ENCODE measurements at regions not wholly inside any gene's neighbourhood (a gene's known extent, or its start where the extent isn't known, plus 50 kb on each side); places are given as distances from the start of the nearest gene placed in this dataset.
"Not testable (repeated sequence)": the region's sequence is repeated elsewhere in the genome, so short reads cannot be mapped to it uniquely, and the experiment has no call there.

- not testable (repeated sequence) for H3K27ac ChIP-seq (replicated peaks); H3K27me3 ChIP-seq (ENCODE audit: insufficient read depth, poor library complexity, severe bottlenecking); DNase-seq (ENCODE audit: low read depth in 1 of 2, low spot score in 1 of 2); H3K4me3 ChIP-seq (replicated peaks; ENCODE audit: insufficient read depth, low read length)
Measured at GRCh38 chr4:107483621-107484020, 236.4 kb downstream of the PAPSS1 start.

GRCh38 chr4:107482546-107482945, 237.5 kb downstream of the PAPSS1 start:
- Histone ChIP-seq H3K27me3 (ENCODE audit: insufficient read depth, poor library complexity, severe bottlenecking) (no peaks in the 10 kb centered on the region), H3K4me3 (replicated peaks; ENCODE audit: insufficient read depth, low read length) (no peak overlapping the region), H3K27ac (replicated peaks) (no peak overlapping the region)
- TF ChIP-seq REST (IDR thresholded peaks at IDR 0.05; ENCODE audit: insufficient replicate concordance, low read depth): no peak
- TF ChIP-seq POLR2AphosphoS5 (IDR thresholded peaks at IDR 0.05; ENCODE audit: low read depth): no peak
- TF ChIP-seq GABPA (IDR thresholded peaks at IDR 0.05; ENCODE audit: low read depth): no peak
- no peak for TF ChIP-seq SPI1 (IDR thresholded peaks at IDR 0.05; ENCODE audit: borderline replicate concordance, low read depth)
- no peak for TF ChIP-seq CTCF (IDR thresholded peaks at IDR 0.05; ENCODE audit: insufficient read depth, low read length)
- DNase-seq (ENCODE audit: low read depth in 1 of 2, low spot score in 1 of 2): no peak

DNA sequence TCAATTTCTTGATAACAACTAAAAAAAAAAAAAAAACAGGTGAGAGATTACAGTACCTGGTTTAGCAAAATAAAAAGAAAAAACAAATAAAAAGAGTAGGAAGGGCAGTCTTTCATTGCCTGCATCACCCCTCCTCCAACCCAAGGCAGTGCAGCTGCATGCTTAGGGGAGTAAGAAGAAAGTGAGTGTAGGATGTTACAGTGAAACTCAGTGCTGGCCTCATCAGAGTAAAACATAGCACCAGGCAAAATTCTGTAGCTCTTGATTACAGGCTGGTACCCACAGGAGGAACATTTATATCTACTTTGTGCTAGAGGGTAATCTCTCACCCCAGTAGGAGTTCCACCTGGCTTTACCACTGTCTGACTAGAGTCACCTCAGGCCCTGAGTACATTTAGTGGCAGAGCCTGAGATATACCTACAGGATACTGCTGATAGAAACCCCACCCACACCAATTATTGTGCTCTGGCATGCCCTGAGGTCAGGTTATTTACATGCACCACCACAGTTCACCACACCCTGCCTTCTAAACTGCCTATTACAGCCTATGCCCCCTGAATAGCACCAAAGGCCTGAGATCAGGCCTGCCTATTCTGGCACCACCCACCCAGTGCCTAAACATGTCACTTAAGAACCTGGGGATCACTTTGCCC, 241.6 kb downstream of the PAPSS1 start:
- TF ChIP-seq REST (IDR thresholded peaks at IDR 0.05; ENCODE audit: insufficient replicate concordance, low read depth) (no peak), SPI1 (IDR thresholded peaks at IDR 0.05; ENCODE audit: borderline replicate concordance, low read depth) (no peak), GABPA (IDR thresholded peaks at IDR 0.05; ENCODE audit: low read depth) (no peak), POLR2AphosphoS5 (IDR thresholded peaks at IDR 0.05; ENCODE audit: low read depth) (no peak), CTCF (IDR thresholded peaks at IDR 0.05; ENCODE audit: insufficient read depth, low read length) (no peak)
- DNase-seq (ENCODE audit: low read depth in 1 of 2, low spot score in 1 of 2): no peak

GRCh38 chr4:107473126-107473525, 246.9 kb downstream of the PAPSS1 start:
- H3K4me3 ChIP-seq (replicated peaks; ENCODE audit: insufficient read depth, low read length): no peak overlapping the region
- H3K27ac ChIP-seq (replicated peaks): no peak overlapping the region
- no peaks in the 10 kb centered on the region for H3K27me3 ChIP-seq (ENCODE audit: insufficient read depth, poor library complexity, severe bottlenecking)
- TF ChIP-seq POLR2AphosphoS5 (IDR thresholded peaks at IDR 0.05; ENCODE audit: low read depth): no peak
- TF ChIP-seq SPI1 (IDR thresholded peaks at IDR 0.05; ENCODE audit: borderline replicate concordance, low read depth): no peak
- no peak for TF ChIP-seq GABPA (IDR thresholded peaks at IDR 0.05; ENCODE audit: low read depth)
- TF ChIP-seq REST (IDR thresholded peaks at IDR 0.05; ENCODE audit: insufficient replicate concordance, low read depth): no peak
- TF ChIP-seq CTCF (IDR thresholded peaks at IDR 0.05; ENCODE audit: insufficient read depth, low read length): no peak
- no peak for DNase-seq (ENCODE audit: low read depth in 1 of 2, low spot score in 1 of 2)

More for the DNA sequence above, 241.6 kb downstream of the PAPSS1 start:
- H3K4me3 ChIP-seq (replicated peaks; ENCODE audit: insufficient read depth, low read length): no peak overlapping the region
- H3K27ac ChIP-seq (replicated peaks): no peak overlapping the region
- H3K27me3 ChIP-seq (ENCODE audit: insufficient read depth, poor library complexity, severe bottlenecking): no peaks in the 10 kb centered on the region
